ENCODE measurements at regions not wholly inside any gene's neighbourhood (a gene's known extent, or its start where the extent isn't known, plus 50 kb on each side); places are given as distances from the start of the nearest gene placed in this dataset.
"Not testable (repeated sequence)": the region's sequence is repeated elsewhere in the genome, so short reads cannot be mapped to it uniquely, and the experiment has no call there.

DNA sequence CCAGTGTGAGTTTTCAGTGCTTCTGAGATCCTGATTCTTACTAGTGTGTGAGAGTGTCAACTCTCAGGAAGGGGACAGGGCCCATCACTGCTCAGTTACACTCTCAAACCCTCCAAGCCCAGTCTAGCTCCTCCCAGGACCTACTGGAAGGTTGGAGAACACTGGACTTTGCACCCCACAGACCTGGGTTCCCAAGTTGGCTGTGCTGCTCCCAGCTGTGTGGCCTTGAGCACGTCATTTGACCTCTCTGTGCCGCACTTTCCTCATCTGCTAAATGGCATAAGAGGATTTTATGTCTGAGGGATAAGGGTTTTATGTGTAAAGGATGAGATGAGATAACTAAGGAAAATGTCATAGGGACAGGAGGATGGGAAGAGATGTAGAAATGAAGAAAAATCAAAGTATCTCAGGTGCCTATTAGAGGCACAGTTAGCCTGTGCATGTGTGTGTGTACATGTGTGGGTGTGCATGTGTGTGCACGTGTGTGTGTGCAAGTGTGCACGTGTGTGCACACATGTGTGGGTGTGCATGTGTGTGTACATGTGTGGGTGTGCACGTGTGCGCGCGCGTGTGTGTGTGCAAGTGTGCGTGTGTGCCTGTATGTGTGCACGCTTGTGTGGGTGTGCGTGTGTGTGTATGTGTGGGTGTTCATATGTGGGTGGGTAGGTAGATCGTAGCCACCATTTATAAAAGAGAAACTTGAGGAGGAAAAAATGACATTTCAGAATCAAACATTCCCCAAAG, 108.0 kb upstream of the GRK3 start:
- not testable (repeated sequence) for TF ChIP-seq CTCF (IDR thresholded peaks at IDR 0.05); EZH2 (IDR thresholded peaks at IDR 0.05; ENCODE audit: borderline replicate concordance, insufficient read depth, low read depth, low read length, poor library complexity, severe bottlenecking)

All from B cell (primary cell).